Colonic mucosa (tissue), 4 donors: ENCODE measurements at regions not wholly inside any gene's neighbourhood (a gene's known extent, or its start where the extent isn't known, plus 50 kb on each side); places are given as distances from the start of the nearest gene placed in this dataset.

Experiments used
- DNase-seq: peaks from one replicate; pipeline ENCODE4 v3.0.0-alpha.2; 2020
- H3K27ac ChIP-seq: fragments of 200-600 bp; one replicate; pipeline ENCODE4 v1.8.0; 2021
- H3K27me3 ChIP-seq: fragments of 200-600 bp; one replicate; pipeline ENCODE4 v1.8.0; 2021
- H3K36me3 ChIP-seq: fragments of 200-600 bp; one replicate; pipeline ENCODE4 v1.8.0; 2021
- H3K4me1 ChIP-seq: fragments of 200-600 bp; one replicate; pipeline ENCODE4 v1.8.0; 2021; ENCODE audit warnings: mild to moderate bottlenecking
- H3K4me3 ChIP-seq: fragments of 200-600 bp; one replicate; pipeline ENCODE4 v1.8.0; 2021
- H3K9ac ChIP-seq, 2 donors: one replicate each; pipeline ENCODE4 v1.7.0; 2013; ENCODE audit warnings: control low read depth in 2 of 2, low read depth in 2 of 2, low read length in 2 of 2
- H3K9me3 ChIP-seq: fragments of 200-600 bp; one replicate; pipeline ENCODE4 v1.8.0; 2021
- intact Hi-C: fragments of 100-400 bp; cut with DNase I; formaldehyde crosslinking; loops from one replicate; pipeline ENCODE4 v1.14.1; 2022
- TF ChIP-seq, protein P1 (sequence below): fragments of 200-600 bp; IDR thresholded peaks from one replicate; pipeline ENCODE4 v1.8.0; 2022; ENCODE audit warnings: antibody characterized with exemption, mild to moderate bottlenecking
- donor health status: healthy.
- donor health status: DM: no; HTN: no; CAD: no.
- donor health status: DM: no; HTN: no; CAD: no.

GRCh38 chr1:55726994-55727393 lies 511.8 kb upstream of the USP24 start:
- no peaks in the 10 kb centered on the region for H3K36me3 ChIP-seq
- no peaks in the 10 kb centered on the region for H3K4me1 ChIP-seq
- H3K27ac ChIP-seq, result no peak overlapping the region
- intact Hi-C loops, result no loop called here
- DNase-seq, result no peak
- H3K27me3 ChIP-seq, result no peaks in the 10 kb centered on the region
- H3K9me3 ChIP-seq, result no peaks in the 10 kb centered on the region
- TF ChIP-seq, protein P1, sequence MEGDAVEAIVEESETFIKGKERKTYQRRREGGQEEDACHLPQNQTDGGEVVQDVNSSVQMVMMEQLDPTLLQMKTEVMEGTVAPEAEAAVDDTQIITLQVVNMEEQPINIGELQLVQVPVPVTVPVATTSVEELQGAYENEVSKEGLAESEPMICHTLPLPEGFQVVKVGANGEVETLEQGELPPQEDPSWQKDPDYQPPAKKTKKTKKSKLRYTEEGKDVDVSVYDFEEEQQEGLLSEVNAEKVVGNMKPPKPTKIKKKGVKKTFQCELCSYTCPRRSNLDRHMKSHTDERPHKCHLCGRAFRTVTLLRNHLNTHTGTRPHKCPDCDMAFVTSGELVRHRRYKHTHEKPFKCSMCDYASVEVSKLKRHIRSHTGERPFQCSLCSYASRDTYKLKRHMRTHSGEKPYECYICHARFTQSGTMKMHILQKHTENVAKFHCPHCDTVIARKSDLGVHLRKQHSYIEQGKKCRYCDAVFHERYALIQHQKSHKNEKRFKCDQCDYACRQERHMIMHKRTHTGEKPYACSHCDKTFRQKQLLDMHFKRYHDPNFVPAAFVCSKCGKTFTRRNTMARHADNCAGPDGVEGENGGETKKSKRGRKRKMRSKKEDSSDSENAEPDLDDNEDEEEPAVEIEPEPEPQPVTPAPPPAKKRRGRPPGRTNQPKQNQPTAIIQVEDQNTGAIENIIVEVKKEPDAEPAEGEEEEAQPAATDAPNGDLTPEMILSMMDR, result no peak
- no peak overlapping the region for H3K9ac ChIP-seq
- no peak overlapping the region for H3K4me3 ChIP-seq

DNA sequence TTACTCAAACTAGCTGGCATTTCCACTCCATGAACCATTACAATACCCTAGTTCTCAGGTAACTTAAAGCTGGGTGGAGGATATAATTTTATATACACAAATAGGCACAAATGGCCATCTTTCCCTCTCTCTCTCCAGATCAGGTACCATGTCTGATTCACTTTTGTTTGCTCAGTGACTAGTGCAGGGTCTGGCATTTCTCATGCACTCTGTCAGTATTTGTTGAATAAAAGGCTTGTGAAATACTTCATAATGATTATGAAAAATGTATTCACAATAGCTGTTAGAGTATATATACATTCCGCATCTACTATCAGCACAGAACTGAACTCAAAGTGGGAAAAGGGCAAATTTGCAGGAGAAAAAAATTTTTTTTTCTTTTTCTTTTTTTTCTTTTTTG lies 510.2 kb upstream of the USP24 start:
- TF ChIP-seq, protein P1, result no peak
- intact Hi-C loops, result no loop called here
- H3K27ac ChIP-seq, result no peak overlapping the region
- no peaks in the 10 kb centered on the region for H3K9me3 ChIP-seq
- no peaks in the 10 kb centered on the region for H3K36me3 ChIP-seq
- DNase-seq, result no peak
- no peaks in the 10 kb centered on the region for H3K27me3 ChIP-seq
- H3K9ac ChIP-seq, result no peak overlapping the region
- H3K4me3 ChIP-seq, result no peak overlapping the region
- H3K4me1 ChIP-seq, result no peaks in the 10 kb centered on the region

DNA sequence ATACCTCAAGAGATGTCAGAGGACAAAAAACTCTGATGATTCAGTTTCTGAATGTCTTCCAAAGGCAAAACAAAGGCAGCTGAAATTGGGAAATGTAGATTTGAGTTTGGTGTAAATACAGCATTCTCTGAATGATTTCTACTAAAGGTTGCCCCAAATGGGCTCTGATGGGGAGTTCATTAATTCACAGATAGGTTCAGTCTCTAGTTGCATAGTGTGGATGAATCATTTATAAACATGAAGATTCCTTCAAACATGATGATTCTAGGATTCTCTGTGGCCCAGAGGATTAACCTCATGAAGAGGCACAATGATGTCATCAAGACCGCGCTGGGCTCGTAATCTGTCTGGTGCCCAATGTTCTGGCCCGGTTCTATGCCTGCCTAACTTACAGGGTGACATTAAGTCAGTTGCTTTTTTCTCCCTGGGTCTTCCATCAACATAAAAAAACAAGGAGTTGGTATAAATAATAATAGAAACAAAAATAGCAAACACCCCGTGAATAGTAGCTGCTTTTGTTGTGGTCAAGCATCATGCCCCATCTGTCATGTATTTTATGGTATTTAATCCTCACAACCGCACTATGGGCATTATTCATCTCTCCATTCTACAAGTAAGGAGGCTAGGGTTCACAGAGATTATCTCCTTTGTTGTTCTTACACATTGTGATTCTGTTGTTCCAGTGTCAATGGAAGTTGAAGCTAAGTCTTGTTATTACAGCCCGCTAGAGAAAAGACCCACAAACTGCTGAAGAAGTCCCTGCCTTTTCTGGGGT lies 509.6 kb upstream of the USP24 start:
- Histone ChIP-seq H3K4me3 (no peak overlapping the region), H3K27ac (no peak overlapping the region), H3K9me3 (no peaks in the 10 kb centered on the region), H3K27me3 (no peaks in the 10 kb centered on the region), H3K36me3 (no peaks in the 10 kb centered on the region), H3K9ac (no peak overlapping the region), H3K4me1 (no peaks in the 10 kb centered on the region)
- TF ChIP-seq, protein P1, result no peak
- intact Hi-C loops, result no loop called here
- no peak for DNase-seq

DNA sequence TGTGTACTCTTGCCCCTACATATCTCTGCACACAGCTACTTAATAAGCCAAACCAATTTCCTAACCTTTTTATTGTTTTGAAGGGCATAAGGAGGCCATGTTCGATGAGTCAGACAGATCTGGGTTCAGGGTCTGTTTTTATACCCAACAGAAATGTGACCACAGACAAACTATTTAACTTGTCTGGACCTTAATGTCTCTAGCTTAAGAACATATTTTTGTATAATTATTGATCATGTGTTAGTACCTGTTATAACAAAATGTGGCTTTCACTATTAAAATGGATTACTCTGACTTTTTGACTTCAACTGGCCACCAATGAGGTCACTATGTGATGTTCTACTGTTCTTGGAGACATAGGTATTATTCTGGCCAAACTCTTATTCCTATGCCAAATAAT lies 507.8 kb upstream of the USP24 start:
- Histone ChIP-seq H3K4me1 (no peaks in the 10 kb centered on the region), H3K36me3 (no peaks in the 10 kb centered on the region), H3K4me3 (no peak overlapping the region), H3K9ac (no peak overlapping the region), H3K9me3 (no peaks in the 10 kb centered on the region), H3K27ac (no peak overlapping the region), H3K27me3 (no peaks in the 10 kb centered on the region)
- TF ChIP-seq, protein P1, result no peak
- intact Hi-C loops, result no loop called here
- DNase-seq, result no peak

DNA sequence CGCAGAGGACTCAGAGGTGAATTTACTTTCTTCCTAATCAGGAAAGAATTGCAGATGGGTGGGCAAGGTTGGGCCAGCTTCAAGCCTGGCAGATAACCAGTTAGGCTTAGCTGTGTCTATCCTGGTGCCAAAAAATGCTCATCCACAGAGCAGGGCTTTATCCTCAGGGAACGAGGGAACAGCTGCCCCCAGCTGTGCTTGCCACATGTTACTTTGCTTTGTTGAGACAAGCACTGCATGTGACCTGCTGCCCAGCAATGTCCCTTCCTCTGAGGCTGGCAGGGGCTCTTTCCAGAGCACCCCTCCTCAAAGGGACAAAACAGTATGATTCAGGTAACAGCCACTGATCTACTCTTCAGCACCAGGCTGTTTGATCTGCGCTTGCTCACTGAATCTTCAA lies 505.1 kb upstream of the USP24 start:
- Histone ChIP-seq H3K27ac (no peak overlapping the region), H3K9ac (no peak overlapping the region), H3K4me1 (no peaks in the 10 kb centered on the region), H3K4me3 (no peak overlapping the region), H3K9me3 (no peaks in the 10 kb centered on the region), H3K27me3 (no peaks in the 10 kb centered on the region), H3K36me3 (no peaks in the 10 kb centered on the region)
- DNase-seq, result peak; percentile 61
- intact Hi-C loops, result no loop called here
- TF ChIP-seq, protein P1, result no peak
